CD4-positive, alpha-beta memory T cell (primary cell): ENCODE measurements at regions not wholly inside any gene's neighbourhood (a gene's known extent, or its start where the extent isn't known, plus 50 kb on each side); places are given as distances from the start of the nearest gene placed in this dataset.
"Not testable (repeated sequence)": the region's sequence is repeated elsewhere in the genome, so short reads cannot be mapped to it uniquely, and the experiment has no call there.

Source experiments
- CTCF ChIA-PET: fragments of 350-600 bp; sonication (Branson Sonifier 250); formaldehyde crosslinking; loops from one replicate; lab custom pipeline; 2021; ENCODE audit warnings: inconsistent platforms; ENCODE audit not compliant: partially characterized antibody; lab: Charles Lee
- POLR2A ChIA-PET: fragments of 350-600 bp; sonication (Branson Sonifier 250); formaldehyde crosslinking; loops from one replicate; lab custom pipeline; 2021; ENCODE audit not compliant: partially characterized antibody; lab: Charles Lee
- DNase-seq, 5 donors: peaks; one replicate each; pipeline versions ENCODE4 v3.0.0 to v3.0.0-alpha.2; 2020 to 2022; ENCODE audit warnings: mixed read lengths in 1 of 5
- H3K27ac ChIP-seq: one replicate; pipeline ENCODE4 v1.7.0; 2013; ENCODE audit warnings: low read depth, low read length
- H3K27me3 ChIP-seq: 2 replicates; pipeline ENCODE4 v1.7.0; 2013; ENCODE audit warnings: mild to moderate bottlenecking, low read length, moderate library complexity; ENCODE audit not compliant: insufficient read depth
- H3K36me3 ChIP-seq: 2 replicates; pipeline ENCODE4 v1.7.0; 2013; ENCODE audit warnings: mild to moderate bottlenecking, low read length, moderate library complexity; ENCODE audit not compliant: insufficient read depth
- H3K4me1 ChIP-seq: 2 replicates; pipeline ENCODE4 v1.7.0; 2013; ENCODE audit warnings: mild to moderate bottlenecking, low read length, moderate library complexity; ENCODE audit not compliant: insufficient read depth
- H3K4me3 ChIP-seq, 2 donors: one replicate each; pipeline ENCODE4 v1.7.0; 2013; ENCODE audit warnings: low read length in 2 of 2, mild to moderate bottlenecking in 1 of 2
- H3K9me3 ChIP-seq, 2 donors: one replicate each; pipeline ENCODE4 v1.7.0; 2013; ENCODE audit warnings: low read length in 2 of 2, control low read depth in 1 of 2; ENCODE audit not compliant: control insufficient read depth in 1 of 2
- H3K27ac Mint-ChIP-seq, 7 donors: one replicate each; pipeline ENCODE4 v1.8.0; 2020 to 2021; ENCODE audit warnings: mixed read lengths in 7 of 7, mild to moderate bottlenecking in 6 of 7, inconsistent platforms in 3 of 7, moderate library complexity in 3 of 7
- H3K27me3 Mint-ChIP-seq, 2 donors: one replicate each; pipeline ENCODE4 v1.8.0; 2020 to 2021; ENCODE audit warnings: mixed read lengths in 2 of 2
- H3K36me3 Mint-ChIP-seq, 2 donors: one replicate each; pipeline ENCODE4 v1.8.0; 2020 to 2021; ENCODE audit warnings: mixed read lengths in 2 of 2, inconsistent platforms in 1 of 2, mild to moderate bottlenecking in 1 of 2
- H3K4me1 Mint-ChIP-seq, 4 donors: one replicate each; pipeline ENCODE4 v1.8.0; 2020 to 2021; ENCODE audit warnings: mixed read lengths in 4 of 4, mild to moderate bottlenecking in 1 of 4
- H3K4me3 Mint-ChIP-seq, 8 donors: one replicate each; pipeline ENCODE4 v1.8.0; 2020 to 2021; ENCODE audit warnings: mixed read lengths in 8 of 8, mild to moderate bottlenecking in 7 of 8, moderate library complexity in 6 of 8, inconsistent platforms in 3 of 8
- H3K9me3 Mint-ChIP-seq, 8 donors: one replicate each; pipeline ENCODE4 v1.8.0; 2020 to 2021; ENCODE audit warnings: mixed read lengths in 8 of 8, mild to moderate bottlenecking in 5 of 8, inconsistent platforms in 3 of 8, moderate library complexity in 1 of 8
- intact Hi-C: fragments of 100-400 bp; cut with micrococcal nuclease; formaldehyde crosslinking; loops from one replicate; pipeline ENCODE4 v1.15.1; 2023

DNA sequence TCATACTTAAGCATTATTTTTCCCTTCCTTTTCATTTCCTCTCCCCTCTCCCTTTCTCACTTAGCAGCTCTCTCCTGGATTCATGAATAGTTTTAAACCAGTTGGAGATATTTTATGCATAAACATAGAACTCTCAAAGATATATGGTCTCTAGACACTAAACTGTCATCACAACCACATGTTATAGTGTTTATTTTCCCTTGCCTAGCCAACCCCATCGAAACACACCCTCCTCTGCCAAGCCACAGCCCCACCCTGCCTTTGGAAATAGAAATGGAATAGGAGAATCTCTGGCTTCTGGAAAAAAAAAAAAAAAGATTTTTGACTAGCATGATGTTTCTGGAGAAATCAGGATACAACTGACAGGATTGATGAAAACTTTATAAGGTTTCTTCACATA is 64.8 kb upstream of the RBPJ start:
- Histone ChIP-seq H3K36me3 (no peaks in the 10 kb centered on the region), H3K4me1 (no peaks in the 10 kb centered on the region), H3K27me3 (no peaks in the 10 kb centered on the region), H3K9me3 (no peaks in the 10 kb centered on the region), H3K4me3 (no peak overlapping the region), H3K27ac (no peak overlapping the region)
- Mint-ChIP-seq H3K27ac (peak overlapping the region in 1 of 7 donors; percentile 77), H3K4me1 (no peaks in the 10 kb centered on the region), H3K9me3 (peaks cover 0 to 4% (median 0%) of the 10 kb centered on the region in 8 donors), H3K4me3 (no peak overlapping the region), H3K27me3 (peaks cover 0 to 2% of the 10 kb centered on the region in 2 donors), H3K36me3 (no peaks in the 10 kb centered on the region)
- intact Hi-C loops = no loop called here
- no peak for DNase-seq
- CTCF ChIA-PET = interaction anchor here (0.7 kb wide), 1 partner anchor 174 kb away, joined by 3 read pairs; no protein-coding TSS in a partner anchor
- POLR2A ChIA-PET = no interaction called here

DNA sequence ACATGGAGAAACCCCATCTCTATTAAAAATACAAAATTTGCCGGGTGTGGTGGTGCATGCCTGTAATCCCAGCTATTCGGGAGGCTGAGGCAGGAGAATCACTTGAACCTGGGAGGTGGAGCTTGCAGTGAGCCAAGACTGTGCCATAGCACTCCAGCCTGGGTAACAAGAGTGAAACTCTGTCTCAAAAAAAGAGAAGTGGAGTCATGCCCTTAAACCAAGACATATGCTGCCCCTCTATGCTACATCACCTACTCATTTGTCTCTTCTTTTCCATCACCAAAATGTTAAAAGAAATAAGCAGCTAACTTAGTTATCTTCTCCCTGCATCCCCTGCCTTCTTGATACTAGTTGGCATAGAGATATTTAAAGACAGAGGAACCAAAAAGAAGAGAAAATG is 63.4 kb upstream of the RBPJ start:
- H3K9me3 ChIP-seq, H3K9me3 Mint-ChIP-seq, H3K36me3 ChIP-seq, CTCF ChIA-PET, H3K4me3 ChIP-seq, H3K4me3 Mint-ChIP-seq, H3K27ac ChIP-seq, POLR2A ChIA-PET, intact Hi-C loops, H3K27me3 Mint-ChIP-seq, H3K4me1 Mint-ChIP-seq, DNase-seq, H3K4me1 ChIP-seq, H3K27me3 ChIP-seq, H3K27ac Mint-ChIP-seq, H3K36me3 Mint-ChIP-seq: not testable (repeated sequence)

GRCh38 chr4:26257850-26258249 is 63.0 kb upstream of the RBPJ start:
- ChIA-PET POLR2A (no interaction called here), CTCF (no interaction called here)
- intact Hi-C loops = no loop called here
- Histone ChIP-seq H3K4me3 (no peak overlapping the region), H3K9me3 (no peaks in the 10 kb centered on the region), H3K4me1 (no peaks in the 10 kb centered on the region), H3K27ac (no peak overlapping the region), H3K27me3 (no peaks in the 10 kb centered on the region), H3K36me3 (no peaks in the 10 kb centered on the region)
- H3K36me3 Mint-ChIP-seq = no peaks in the 10 kb centered on the region
- no peaks in the 10 kb centered on the region for H3K4me1 Mint-ChIP-seq
- no peak for DNase-seq
- peaks cover 0 to 4% (median 0%) of the 10 kb centered on the region in 8 donors for H3K9me3 Mint-ChIP-seq
- no peak overlapping the region for H3K27ac Mint-ChIP-seq
- no peak overlapping the region for H3K4me3 Mint-ChIP-seq
- peaks cover 0 to 2% of the 10 kb centered on the region in 2 donors for H3K27me3 Mint-ChIP-seq

DNA sequence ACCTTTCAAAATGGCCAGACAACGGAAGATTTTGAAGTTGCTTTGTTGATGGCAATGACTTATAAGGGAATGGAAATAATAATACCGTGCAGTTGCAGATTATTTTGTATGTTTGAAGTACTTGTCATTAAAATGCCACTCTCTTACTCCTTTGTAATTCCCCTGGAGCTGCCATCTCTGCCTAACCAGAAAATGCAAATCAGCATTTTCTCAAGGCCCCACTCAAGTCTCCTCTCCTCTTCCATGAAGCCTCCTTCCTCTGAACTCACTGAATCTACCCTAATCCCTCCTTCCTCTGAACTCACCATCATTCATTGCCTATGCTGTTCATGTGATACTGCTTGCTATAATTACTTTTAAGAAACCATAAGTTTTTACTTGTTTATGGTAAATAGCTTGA is 60.2 kb upstream of the RBPJ start:
- intact Hi-C loops = no loop called here
- H3K9me3 Mint-ChIP-seq = peaks cover 0 to 4% (median 0%) of the 10 kb centered on the region in 8 donors
- POLR2A ChIA-PET = no interaction called here

DNA sequence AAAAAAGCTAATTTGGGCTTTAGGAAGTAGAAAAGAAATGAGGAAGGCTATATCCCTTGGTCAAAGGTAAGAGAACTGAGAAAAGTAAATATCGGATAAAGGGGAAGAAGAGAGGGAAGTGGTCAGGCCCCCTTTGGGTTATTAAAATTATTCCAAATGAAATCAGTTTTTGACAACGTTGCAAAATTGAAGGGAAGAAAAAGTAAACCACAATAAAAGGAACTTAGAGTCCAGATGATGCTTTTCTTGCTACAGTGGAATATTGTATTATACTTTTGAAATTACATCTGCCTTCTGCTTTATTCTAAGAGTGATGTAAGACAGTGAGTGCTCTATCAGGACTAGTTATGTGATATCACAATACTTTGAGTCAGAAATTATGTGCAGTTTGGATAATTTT is 59.4 kb upstream of the RBPJ start:
- no peaks in the 10 kb centered on the region for H3K36me3 Mint-ChIP-seq
- intact Hi-C loops = no loop called here
- H3K27ac ChIP-seq = no peak overlapping the region
- no peaks in the 10 kb centered on the region for H3K27me3 ChIP-seq
- H3K36me3 ChIP-seq = no peaks in the 10 kb centered on the region
- peaks cover 0 to 2% of the 10 kb centered on the region in 2 donors for H3K27me3 Mint-ChIP-seq
- no peak for DNase-seq
- H3K9me3 Mint-ChIP-seq = peaks cover 0 to 4% (median 0%) of the 10 kb centered on the region in 8 donors
- no peak overlapping the region for H3K4me3 Mint-ChIP-seq
- H3K4me1 Mint-ChIP-seq = no peaks in the 10 kb centered on the region
- no peaks in the 10 kb centered on the region for H3K4me1 ChIP-seq
- ChIA-PET CTCF (no interaction called here), POLR2A (no interaction called here)
- no peaks in the 10 kb centered on the region for H3K9me3 ChIP-seq
- no peak overlapping the region for H3K27ac Mint-ChIP-seq
- no peak overlapping the region for H3K4me3 ChIP-seq

More for the DNA sequence above, 60.2 kb upstream of the RBPJ start:
- Mint-ChIP-seq H3K4me1 (no peaks in the 10 kb centered on the region), H3K36me3 (no peaks in the 10 kb centered on the region), H3K27ac (no peak overlapping the region), H3K4me3 (no peak overlapping the region), H3K27me3 (peaks cover 0 to 2% of the 10 kb centered on the region in 2 donors)
- no peak for DNase-seq
- Histone ChIP-seq H3K27me3 (no peaks in the 10 kb centered on the region), H3K4me3 (no peak overlapping the region), H3K4me1 (no peaks in the 10 kb centered on the region), H3K9me3 (no peaks in the 10 kb centered on the region), H3K27ac (no peak overlapping the region), H3K36me3 (no peaks in the 10 kb centered on the region)
- CTCF ChIA-PET = no interaction called here

GRCh38 chr4:26263165-26263564 is 57.6 kb upstream of the RBPJ start:
- H3K27me3 ChIP-seq = no peaks in the 10 kb centered on the region
- no peaks in the 10 kb centered on the region for H3K36me3 Mint-ChIP-seq
- peaks cover 0 to under 1% of the 10 kb centered on the region in 2 donors for H3K27me3 Mint-ChIP-seq
- no peak for DNase-seq
- no peaks in the 10 kb centered on the region for H3K4me1 ChIP-seq
- H3K27ac Mint-ChIP-seq = no peak overlapping the region
- intact Hi-C loops = no loop called here
- H3K4me1 Mint-ChIP-seq = no peaks in the 10 kb centered on the region
- no peak overlapping the region for H3K4me3 Mint-ChIP-seq
- H3K9me3 ChIP-seq = no peaks in the 10 kb centered on the region
- ChIA-PET POLR2A (no interaction called here), CTCF (no interaction called here)
- H3K36me3 ChIP-seq = no peaks in the 10 kb centered on the region
- no peak overlapping the region for H3K4me3 ChIP-seq
- H3K9me3 Mint-ChIP-seq = peaks cover 0 to 4% (median 0%) of the 10 kb centered on the region in 8 donors
- no peak overlapping the region for H3K27ac ChIP-seq

GRCh38 chr4:26264109-26264508 is 56.7 kb upstream of the RBPJ start:
- DNase-seq = no peak
- no peak overlapping the region for H3K4me3 ChIP-seq
- CTCF ChIA-PET = no interaction called here
- no peaks in the 10 kb centered on the region for H3K9me3 ChIP-seq
- no peaks in the 10 kb centered on the region for H3K4me1 Mint-ChIP-seq
- H3K27ac ChIP-seq = no peak overlapping the region
- no peaks in the 10 kb centered on the region for H3K4me1 ChIP-seq
- peaks cover 0 to 4% (median 0%) of the 10 kb centered on the region in 8 donors for H3K9me3 Mint-ChIP-seq
- no peaks in the 10 kb centered on the region for H3K27me3 Mint-ChIP-seq
- intact Hi-C loops = no loop called here
- POLR2A ChIA-PET = no interaction called here
- H3K4me3 Mint-ChIP-seq = no peak overlapping the region
- no peaks in the 10 kb centered on the region for H3K27me3 ChIP-seq
- no peak overlapping the region for H3K27ac Mint-ChIP-seq
- no peaks in the 10 kb centered on the region for H3K36me3 Mint-ChIP-seq
- H3K36me3 ChIP-seq = no peaks in the 10 kb centered on the region

DNA sequence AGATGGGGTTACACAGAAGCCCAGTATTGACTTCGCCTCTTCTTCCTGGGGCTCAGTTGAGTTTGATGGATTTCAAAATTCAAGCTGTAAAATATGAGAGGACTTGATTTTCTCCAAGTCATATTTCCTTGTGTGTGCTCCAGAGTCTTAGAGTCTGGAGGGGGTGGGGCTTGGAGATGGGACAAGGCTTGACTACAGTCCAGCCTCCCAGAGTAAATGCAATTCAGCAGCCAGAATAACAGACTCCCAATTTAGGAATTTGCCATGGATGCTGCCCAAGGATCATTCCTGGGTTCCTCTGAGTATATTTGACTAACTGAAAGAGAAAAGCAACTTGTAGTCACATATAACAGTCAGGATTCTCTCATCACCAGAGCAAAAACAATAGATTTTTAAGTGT is 53.7 kb upstream of the RBPJ start:
- Mint-ChIP-seq H3K9me3 (no peaks in the 10 kb centered on the region), H3K4me1 (no peaks in the 10 kb centered on the region), H3K4me3 (no peak overlapping the region), H3K27me3 (no peaks in the 10 kb centered on the region), H3K27ac (no peak overlapping the region), H3K36me3 (no peaks in the 10 kb centered on the region)
- POLR2A ChIA-PET = no interaction called here
- no peak for DNase-seq
- H3K4me3 ChIP-seq = no peak overlapping the region
- H3K36me3 ChIP-seq = no peaks in the 10 kb centered on the region
- H3K4me1 ChIP-seq = no peaks in the 10 kb centered on the region
- no peaks in the 10 kb centered on the region for H3K9me3 ChIP-seq
- H3K27me3 ChIP-seq = no peaks in the 10 kb centered on the region
- intact Hi-C loops = no loop called here
- CTCF ChIA-PET = no interaction called here
- H3K27ac ChIP-seq = no peak overlapping the region
